HG03460 (cell line): ENCODE measurements at regions not wholly inside any gene's neighbourhood (a gene's known extent, or its start where the extent isn't known, plus 50 kb on each side); places are given as distances from the start of the nearest gene placed in this dataset.

Experiments
- ATAC-seq: cut with Tn5 transposase; IDR thresholded peaks from one replicate; pipeline ENCODE4 v1.9.1; 2021; ENCODE audit not compliant: unreplicated experiment

GRCh38 chr2:9755008-9755407 is 88.3 kb upstream of the TAF1B start:
- no peak for ATAC-seq

- no peak for ATAC-seq
Measured at GRCh38 chr2:9755638-9756037, 87.6 kb upstream of the TAF1B start.

GRCh38 chr2:9756692-9757250 is 86.5 kb upstream of the TAF1B start:
- no peak for ATAC-seq

GRCh38 chr2:9757501-9758264 is 85.6 kb upstream of the TAF1B start:
- ATAC-seq, result no peak

GRCh38 chr2:9758741-9759140 is 84.5 kb upstream of the TAF1B start:
- no peak for ATAC-seq

GRCh38 chr2:9760069-9760901 is 83.0 kb upstream of the TAF1B start:
- ATAC-seq, result no peak

GRCh38 chr2:9760902-9761228 is 82.4 kb upstream of the TAF1B start:
- no peak for ATAC-seq

- no peak for ATAC-seq
Measured at GRCh38 chr2:9761577-9761976, 81.7 kb upstream of the TAF1B start.

- ATAC-seq, result no peak
Measured at GRCh38 chr2:9762164-9762563, 81.1 kb upstream of the TAF1B start.

GRCh38 chr2:9762941-9763340 is 80.3 kb upstream of the TAF1B start:
- ATAC-seq, result no peak

GRCh38 chr2:9763356-9764152 is 79.7 kb upstream of the TAF1B start:
- no peak for ATAC-seq

- no peak for ATAC-seq
Measured at GRCh38 chr2:9764153-9764778, 79.0 kb upstream of the TAF1B start.

GRCh38 chr2:9765611-9766531 is 77.4 kb upstream of the TAF1B start:
- ATAC-seq, result no peak

GRCh38 chr2:9767656-9768281 is 75.5 kb upstream of the TAF1B start:
- no peak for ATAC-seq

- ATAC-seq, result no peak
Measured at GRCh38 chr2:9768388-9768787, 74.9 kb upstream of the TAF1B start.

GRCh38 chr2:9769171-9770005 is 73.9 kb upstream of the TAF1B start:
- no peak for ATAC-seq

- no peak for ATAC-seq
Measured at GRCh38 chr2:9770006-9770307, 73.3 kb upstream of the TAF1B start.

- no peak for ATAC-seq
Measured at GRCh38 chr2:9770308-9771100, 72.8 kb upstream of the TAF1B start.
